HepG2 (cell line): ENCODE measurements at regions not wholly inside any gene's neighbourhood (a gene's known extent, or its start where the extent isn't known, plus 50 kb on each side); places are given as distances from the start of the nearest gene placed in this dataset.

Experiments used
- ATAC-seq: fragments of 200-7000 bp; cut with Tn5 transposase; 3 replicates; pipeline ENCODE4 v1.9.1; 2020; ENCODE audit warnings: mild to moderate bottlenecking, moderate library complexity
- BruUV-seq: library from RNA; stranded (reverse); fragments of 400-500 nt; replicated peaks from 2 replicates; lab custom pipeline; 2021; lab: Mats Ljungman, UMichigan
- CTCF ChIA-PET: fragments of 300-600 bp; formaldehyde crosslinking; extraction: SDS; loops from one replicate; lab custom pipeline; 2021; ENCODE audit warnings: low total read pairs, inconsistent platforms, low intra/inter-chr PET ratio; lab: Yijun Ruan, JAX
- POLR2A ChIA-PET: fragments of 350-600 bp; sonication (Branson Sonifier 250); formaldehyde crosslinking; loops from one replicate; lab custom pipeline; 2020; ENCODE audit warnings: antibody characterized with exemption, inconsistent platforms; lab: Yijun Ruan, JAX
- DNase-seq: peaks from one replicate; pipeline ENCODE4 v3.0.0-alpha.2; 2015; ENCODE audit warnings: low spot score
- FAIRE-seq: peaks from 3 replicates; lab custom pipeline; 2011; peaks lifted over from hg19 to GRCh38; lab: Jason Lieb, UNC
- H2AFZ ChIP-seq: one replicate; pipeline ENCODE4 v1.6.1; 2011; ENCODE audit warnings: low read length, inconsistent platforms
- H3K27ac ChIP-seq: fragments of 300-600 bp; 3 replicates; pipeline ENCODE4 v1.8.0; 2011; ENCODE audit warnings: mixed run types, mild to moderate bottlenecking, mixed read lengths, low read length, inconsistent platforms; ENCODE audit not compliant: insufficient read depth; ENCODE audit errors: extremely low read length
- H3K27me3 ChIP-seq, 2 experiments: fragments of 200-600 bp in 1 of 2; 2 replicates in 1 of 2; 3 replicates in 1 of 2; pipeline versions ENCODE4 v1.6.0 to v1.8.0; 2011; ENCODE audit warnings: low read length in 2 of 2, mild to moderate bottlenecking in 2 of 2, moderate library complexity in 2 of 2, inconsistent platforms in 1 of 2; ENCODE audit not compliant: insufficient read depth in 2 of 2, control insufficient read depth in 1 of 2
- H3K36me3 ChIP-seq, 2 experiments: fragments of 200-600 bp in 1 of 2; replicated peaks in 1 of 2; 2 replicates in 1 of 2; 3 replicates in 1 of 2; pipeline versions ENCODE4 v1.5.1 to v1.8.0; 2011; ENCODE audit warnings: low read length in 2 of 2, inconsistent platforms in 1 of 2; ENCODE audit not compliant: insufficient read depth in 2 of 2, control insufficient read depth in 1 of 2
- H3K4me1 ChIP-seq: 2 replicates; pipeline ENCODE4 v1.5.1; 2012; ENCODE audit warnings: low read length, inconsistent platforms; ENCODE audit not compliant: insufficient read depth
- H3K4me2 ChIP-seq: 2 replicates; pipeline ENCODE4 v1.6.0; 2011; ENCODE audit warnings: low read depth, low read length, inconsistent platforms
- H3K4me3 ChIP-seq, 3 experiments: fragments of 200-600 bp in 1 of 3; sonication (generic), shearing (Covaris generic) in 1 of 3; replicated peaks in 1 of 3; 2 replicates each; pipeline ENCODE4 v1.5.1; 2011 to 2016; ENCODE audit warnings: low read length in 3 of 3, inconsistent platforms in 2 of 3, low read depth in 2 of 3, mild to moderate bottlenecking in 2 of 3, control low read depth in 1 of 3, mixed read lengths in 1 of 3; ENCODE audit not compliant: insufficient read depth in 1 of 3
- H3K79me2 ChIP-seq: one replicate; pipeline ENCODE4 v1.6.1; 2011; ENCODE audit warnings: low read length, inconsistent platforms; ENCODE audit not compliant: insufficient read depth
- H3K9ac ChIP-seq: 2 replicates; pipeline ENCODE4 v1.6.0; 2011; ENCODE audit warnings: mild to moderate bottlenecking, low read depth, low read length, inconsistent platforms; ENCODE audit not compliant: insufficient read depth
- H3K9me3 ChIP-seq: 2 replicates; pipeline ENCODE4 v1.5.1; 2012; ENCODE audit warnings: mild to moderate bottlenecking, low read length
- H4K20me1 ChIP-seq: 2 replicates; pipeline ENCODE4 v1.6.0; 2011; ENCODE audit warnings: inconsistent platforms, mild to moderate bottlenecking, low read length, moderate library complexity; ENCODE audit not compliant: insufficient read depth
- AGO2 ChIP-seq: fragments of 200-400 bp; formaldehyde crosslinking; optimal IDR thresholded peaks from 2 replicates; pipeline ENCODE3; 2017; ENCODE audit warnings: mild to moderate bottlenecking, low read depth, low read length, moderate library complexity
- ERF ChIP-seq: IDR thresholded peaks from 2 replicates; pipeline ENCODE4 v1.6.1; 2018; ENCODE audit warnings: missing biosample characterization, missing genetic modification reagents
- GABPA ChIP-seq, 2 experiments: IDR thresholded peaks; 2 replicates each; pipeline ENCODE4 v1.6.1; 2011 to 2016; ENCODE audit warnings: low read depth in 2 of 2, low read length in 1 of 2, missing biosample characterization in 1 of 2, missing genetic modification characterization in 1 of 2
- JUN ChIP-seq: sonication (generic); formaldehyde crosslinking; IDR thresholded peaks from 2 replicates; pipeline ENCODE4 v1.4.0; 2020; ENCODE audit warnings: mild to moderate bottlenecking, missing genetic modification reagents
- KLF13 ChIP-seq: sonication (generic); formaldehyde crosslinking; IDR thresholded peaks from 2 replicates; pipeline ENCODE4 v1.4.0; 2020; ENCODE audit warnings: mild to moderate bottlenecking, missing genetic modification reagents
- MIXL1 ChIP-seq: IDR thresholded peaks from 2 replicates; pipeline ENCODE4 v1.6.1; 2016
- MZF1 ChIP-seq: sonication (generic); formaldehyde crosslinking; IDR thresholded peaks from 2 replicates; pipeline ENCODE4 v1.8.1; 2023; ENCODE audit warnings: mild to moderate bottlenecking, missing genetic modification reagents, borderline replicate concordance
- NAIF1 ChIP-seq: sonication (generic); formaldehyde crosslinking; IDR thresholded peaks from 2 replicates; pipeline ENCODE4 v1.5.0; 2020; ENCODE audit warnings: mild to moderate bottlenecking, missing genetic modification reagents, borderline replicate concordance
- NCOR1 ChIP-seq: fragments of 200-600 bp; sonication (generic); IDR thresholded peaks from 2 replicates; pipeline ENCODE4 v1.7.0; 2017; ENCODE audit warnings: antibody characterized with exemption, low read length, borderline replicate concordance
- PHF20 ChIP-seq: sonication (generic); formaldehyde crosslinking; IDR thresholded peaks from 2 replicates; pipeline ENCODE4 v1.5.0; 2020; ENCODE audit warnings: mild to moderate bottlenecking, missing genetic modification reagents
- RBAK ChIP-seq: sonication (generic); formaldehyde crosslinking; IDR thresholded peaks from 2 replicates; pipeline ENCODE4 v1.5.1; 2020; ENCODE audit warnings: mild to moderate bottlenecking, missing genetic modification reagents
- RELA ChIP-seq: sonication (generic); formaldehyde crosslinking; IDR thresholded peaks from 2 replicates; pipeline ENCODE4 v1.4.0; 2020; ENCODE audit warnings: missing genetic modification reagents
- RFXANK ChIP-seq: IDR thresholded peaks from 2 replicates; pipeline ENCODE4 v1.6.1; 2016
- ZFAT ChIP-seq: sonication (generic); formaldehyde crosslinking; conservative IDR thresholded peaks from 2 replicates; pipeline ENCODE4 v1.8.1; 2023; ENCODE audit warnings: missing genetic modification reagents, inconsistent platforms
- ZFP37 ChIP-seq: sonication (generic); formaldehyde crosslinking; IDR thresholded peaks from 2 replicates; pipeline ENCODE4 v1.4.0; 2020; ENCODE audit warnings: missing genetic modification reagents, borderline replicate concordance
- ZNF205 ChIP-seq: IDR thresholded peaks from 2 replicates; pipeline ENCODE4 v1.6.1; 2018; ENCODE audit warnings: missing biosample characterization, missing genetic modification reagents
- ZNF264 ChIP-seq: sonication (generic); formaldehyde crosslinking; IDR thresholded peaks from 2 replicates; pipeline ENCODE4 v1.4.0; 2020; ENCODE audit warnings: missing genetic modification reagents
- ZNF382 ChIP-seq: sonication (generic); formaldehyde crosslinking; IDR thresholded peaks from 2 replicates; pipeline ENCODE4 v1.5.0; 2020; ENCODE audit warnings: missing genetic modification reagents, mild to moderate bottlenecking, borderline replicate concordance
- ZNF567 ChIP-seq: sonication (generic); formaldehyde crosslinking; IDR thresholded peaks from 2 replicates; pipeline ENCODE4 v1.8.1; 2023; ENCODE audit warnings: mild to moderate bottlenecking, missing genetic modification reagents, borderline replicate concordance
- ZNF598 ChIP-seq: sonication (generic); formaldehyde crosslinking; IDR thresholded peaks from 2 replicates; pipeline ENCODE4 v1.5.1; 2020; ENCODE audit warnings: mild to moderate bottlenecking, missing genetic modification reagents, borderline replicate concordance
- ZNF850 ChIP-seq: sonication (generic); formaldehyde crosslinking; conservative IDR thresholded peaks from 2 replicates; pipeline ENCODE4 v1.9.0; 2021; ENCODE audit warnings: mild to moderate bottlenecking, missing genetic modification reagents
- WGBS: methylation state at CpG from one replicate; pipeline ENCODE4 v1.1.6; 2017; ENCODE audit warnings: low lambda C conversion rate; 5-methylcytosine and 5-hydroxymethylcytosine counted together
- in situ Hi-C: cut with HindIII; loops from 2 replicates; pipeline ENCODE4 v1.10.0; 2017; ENCODE audit warnings: low pct_unique_long_range_greater_than_20kb; ENCODE audit not compliant: extremely low pct_ligation_motif_present
- intact Hi-C: fragments of 100-400 bp; cut with micrococcal nuclease; formaldehyde crosslinking; loops from one replicate; pipeline ENCODE4 v1.10.0; 2022; ENCODE audit not compliant: unreplicated experiment
- TF ChIP-seq, protein P1 (sequence below): sonication (generic); formaldehyde crosslinking; IDR thresholded peaks from 2 replicates; pipeline ENCODE4 v1.4.0; 2020; ENCODE audit warnings: missing genetic modification reagents
- TF ChIP-seq, protein P2 (sequence below): sonication (generic); formaldehyde crosslinking; IDR thresholded peaks from 2 replicates; pipeline ENCODE4 v1.5.0; 2020; ENCODE audit warnings: missing genetic modification reagents
- TF ChIP-seq, protein P3 (sequence below): fragments of 450-650 bp; IDR thresholded peaks from 2 replicates; pipeline ENCODE4 v1.6.1; 2017

DNA sequence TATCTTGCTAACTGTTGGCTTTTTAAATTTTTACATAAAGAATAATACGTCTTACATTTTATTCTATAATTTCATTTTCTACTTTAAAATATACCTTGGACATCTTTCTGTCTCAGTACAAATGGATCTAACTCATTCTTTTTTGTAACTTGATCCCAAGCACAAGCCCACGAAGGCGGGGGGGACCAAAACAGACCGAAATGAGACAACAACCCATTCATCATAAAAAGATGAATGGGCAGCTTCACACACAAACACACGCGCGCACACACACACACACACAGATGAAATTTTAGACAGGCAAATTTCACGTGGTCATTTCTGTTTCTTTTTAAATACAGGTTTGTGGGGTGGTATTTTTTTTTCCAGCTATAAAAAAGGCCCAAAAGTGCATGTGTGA lies 271.3 kb upstream of the TOPAZ1 start (continued):
- TF ChIP-seq, protein P1, sequence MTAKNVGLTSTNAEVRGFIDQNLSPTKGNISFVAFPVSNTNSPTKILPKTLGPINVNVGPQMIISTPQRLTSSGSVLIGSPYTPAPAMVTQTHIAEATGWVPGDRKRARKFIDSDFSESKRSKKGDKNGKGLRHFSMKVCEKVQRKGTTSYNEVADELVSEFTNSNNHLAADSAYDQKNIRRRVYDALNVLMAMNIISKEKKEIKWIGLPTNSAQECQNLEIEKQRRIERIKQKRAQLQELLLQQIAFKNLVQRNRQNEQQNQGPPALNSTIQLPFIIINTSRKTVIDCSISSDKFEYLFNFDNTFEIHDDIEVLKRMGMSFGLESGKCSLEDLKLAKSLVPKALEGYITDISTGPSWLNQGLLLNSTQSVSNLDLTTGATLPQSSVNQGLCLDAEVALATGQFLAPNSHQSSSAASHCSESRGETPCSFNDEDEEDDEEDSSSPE, result no peak
- no peak for TF ChIP-seq MIXL1
- no peak for TF ChIP-seq KLF13
- no peak for TF ChIP-seq JUN (CRISPR knock-in tag)
- no peak for TF ChIP-seq RFXANK (CRISPR knock-in tag)
- no peak for TF ChIP-seq ZNF264 (CRISPR knock-in tag)
- no peak for TF ChIP-seq MZF1 (CRISPR knock-in tag)
- TF ChIP-seq, all 625 proteins: peak for 0

DNA sequence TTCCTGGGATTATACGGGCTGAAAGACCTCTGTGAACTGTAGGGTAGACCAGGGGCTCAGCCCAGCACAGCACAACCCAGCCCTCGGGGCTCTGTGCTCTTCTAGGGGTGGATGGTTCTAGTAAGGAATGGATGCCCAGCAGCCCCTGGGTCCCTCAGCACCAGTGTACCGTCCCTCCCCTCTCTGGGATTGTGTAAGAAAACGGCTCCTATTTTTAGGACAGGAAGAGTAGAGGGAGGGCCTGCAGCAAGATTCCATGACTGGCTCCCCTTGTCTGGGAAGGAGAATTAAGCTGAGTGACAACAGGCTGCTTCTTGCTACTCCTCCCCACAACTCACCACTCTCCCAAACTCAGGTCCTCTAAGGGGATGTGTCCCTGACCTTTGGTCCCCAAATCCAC lies 270.8 kb upstream of the TOPAZ1 start:
- FAIRE-seq (no peak), DNase-seq (no peak), ATAC-seq (no peak)
- no peaks in the 10 kb centered on the region for H3K79me2 ChIP-seq
- ChIA-PET CTCF (no interaction called here), POLR2A (no interaction called here)
- in situ Hi-C loops (no loop called here), intact Hi-C loops (no loop called here)
- no peaks in the 10 kb centered on the region; a peak in 3 of 5 replicates for H3K27me3 ChIP-seq
- no TSS peak for BruUV-seq
- no peaks in the 10 kb centered on the region for H3K4me1 ChIP-seq
- no peak for TF ChIP-seq RBAK
- TF ChIP-seq ZFP37 (CRISPR knock-in tag), result no peak
- TF ChIP-seq, protein P2, sequence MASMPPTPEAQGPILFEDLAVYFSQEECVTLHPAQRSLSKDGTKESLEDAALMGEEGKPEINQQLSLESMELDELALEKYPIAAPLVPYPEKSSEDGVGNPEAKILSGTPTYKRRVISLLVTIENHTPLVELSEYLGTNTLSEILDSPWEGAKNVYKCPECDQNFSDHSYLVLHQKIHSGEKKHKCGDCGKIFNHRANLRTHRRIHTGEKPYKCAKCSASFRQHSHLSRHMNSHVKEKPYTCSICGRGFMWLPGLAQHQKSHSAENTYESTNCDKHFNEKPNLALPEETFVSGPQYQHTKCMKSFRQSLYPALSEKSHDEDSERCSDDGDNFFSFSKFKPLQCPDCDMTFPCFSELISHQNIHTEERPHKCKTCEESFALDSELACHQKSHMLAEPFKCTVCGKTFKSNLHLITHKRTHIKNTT (CRISPR knock-in tag), result no peak
- no peak for TF ChIP-seq ZNF205 (CRISPR knock-in tag)
- no peak for TF ChIP-seq AGO2
- TF ChIP-seq, protein P3, sequence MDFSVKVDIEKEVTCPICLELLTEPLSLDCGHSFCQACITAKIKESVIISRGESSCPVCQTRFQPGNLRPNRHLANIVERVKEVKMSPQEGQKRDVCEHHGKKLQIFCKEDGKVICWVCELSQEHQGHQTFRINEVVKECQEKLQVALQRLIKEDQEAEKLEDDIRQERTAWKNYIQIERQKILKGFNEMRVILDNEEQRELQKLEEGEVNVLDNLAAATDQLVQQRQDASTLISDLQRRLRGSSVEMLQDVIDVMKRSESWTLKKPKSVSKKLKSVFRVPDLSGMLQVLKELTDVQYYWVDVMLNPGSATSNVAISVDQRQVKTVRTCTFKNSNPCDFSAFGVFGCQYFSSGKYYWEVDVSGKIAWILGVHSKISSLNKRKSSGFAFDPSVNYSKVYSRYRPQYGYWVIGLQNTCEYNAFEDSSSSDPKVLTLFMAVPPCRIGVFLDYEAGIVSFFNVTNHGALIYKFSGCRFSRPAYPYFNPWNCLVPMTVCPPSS, result no peak
- TF ChIP-seq ZFAT (CRISPR knock-in tag), result no peak
- TF ChIP-seq GABPA (IDR thresholded peaks at IDR 0.05; ENCODE audit: low read depth, low read length), result no peak
- no peak for TF ChIP-seq GABPA (CRISPR knock-in tag; IDR thresholded peaks at IDR 0.05; ENCODE audit: low read depth)
- no peak for TF ChIP-seq ERF (CRISPR knock-in tag)
- no peak for TF ChIP-seq NCOR1
- TF ChIP-seq ZNF382 (CRISPR knock-in tag), result no peak
- no peak for TF ChIP-seq NAIF1
- TF ChIP-seq ZNF850 (CRISPR knock-in tag), result no peak
- no peak for TF ChIP-seq ZNF598 (CRISPR knock-in tag)
- TF ChIP-seq ZNF567 (CRISPR knock-in tag), result no peak
- no peak for TF ChIP-seq PHF20 (CRISPR knock-in tag)
- TF ChIP-seq RELA (CRISPR knock-in tag), result no peak
- no peak overlapping the region for H3K4me2 ChIP-seq
- H3K9me3 ChIP-seq, result no peaks in the 10 kb centered on the region
- H3K27ac ChIP-seq, result no peak overlapping the region
- no peak overlapping the region for H3K4me3 ChIP-seq
- 0% methylated on average over 2 of the region's 4 CpGs for WGBS
- H3K9ac ChIP-seq, result no peak overlapping the region
- no peaks in the 10 kb centered on the region for H4K20me1 ChIP-seq
- H2AFZ ChIP-seq, result no peak overlapping the region
- H3K36me3 ChIP-seq, result no peaks in the 10 kb centered on the region
